Neural crest cell (in vitro differentiated cells): ENCODE measurements at regions not wholly inside any gene's neighbourhood (a gene's known extent, or its start where the extent isn't known, plus 50 kb on each side); places are given as distances from the start of the nearest gene placed in this dataset.
A peak's percentile ranks its signal among the peaks of the same experiment; 100 is the strongest.

Experiments
- DNase-seq: peaks from one replicate; pipeline ENCODE4 v3.0.0; 2021; ENCODE audit warnings: low read depth, mixed read lengths, low spot score
- H3K27ac Mint-ChIP-seq: one replicate; pipeline ENCODE4 v1.8.0; 2021; ENCODE audit warnings: mild to moderate bottlenecking, mixed read lengths; ENCODE audit not compliant: unreplicated experiment
- H3K27me3 Mint-ChIP-seq: 2 replicates; pipeline ENCODE4 v1.8.0; 2021; ENCODE audit warnings: low read depth, mild to moderate bottlenecking, mixed read lengths
- H3K36me3 Mint-ChIP-seq: 2 replicates; pipeline ENCODE4 v1.8.0; 2021; ENCODE audit warnings: low read depth, mild to moderate bottlenecking, mixed read lengths
- H3K4me1 Mint-ChIP-seq: 2 replicates; pipeline ENCODE4 v1.8.0; 2021; ENCODE audit warnings: mixed read lengths
- H3K4me3 Mint-ChIP-seq: one replicate; pipeline ENCODE4 v1.8.0; 2021; ENCODE audit warnings: mild to moderate bottlenecking, mixed read lengths
- H3K9me3 Mint-ChIP-seq: 2 replicates; pipeline ENCODE4 v1.8.0; 2021; ENCODE audit warnings: mixed read lengths
- CTCF ChIP-seq: fragments of 200-600 bp; sonication (generic); conservative IDR thresholded peaks from 2 replicates; pipeline ENCODE4 v1.5.0; 2021; ENCODE audit warnings: antibody characterized with exemption, mild to moderate bottlenecking

DNA sequence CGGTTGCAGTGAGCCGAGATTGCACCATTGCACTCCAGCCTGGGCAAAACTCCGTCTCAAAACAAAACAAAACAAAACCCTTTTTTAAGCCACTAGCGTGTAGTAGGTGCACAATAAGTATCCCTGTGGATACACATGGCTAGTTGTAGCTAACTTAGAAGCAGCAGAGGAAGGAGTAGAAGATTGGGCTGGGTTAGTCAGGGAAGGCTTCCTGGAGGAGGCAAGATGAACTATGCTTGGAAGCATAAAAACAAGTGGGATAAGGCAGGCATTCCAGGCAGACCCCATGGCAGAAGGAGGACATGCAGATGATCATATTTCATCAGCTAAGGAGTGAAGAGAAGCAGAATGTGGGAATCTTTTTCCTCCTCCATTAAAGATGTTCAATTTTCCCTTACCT is 83.4 kb downstream of the IRX5 start:
- DNase-seq, result no peak
- Mint-ChIP-seq H3K9me3 (no peaks in the 10 kb centered on the region), H3K27ac (no peak overlapping the region), H3K4me3 (no peak overlapping the region), H3K4me1 (peaks cover 4% of the 10 kb centered on the region), H3K36me3 (no peaks in the 10 kb centered on the region), H3K27me3 (no peaks in the 10 kb centered on the region)
- no peak for TF ChIP-seq CTCF

GRCh38 chr16:55015181-55015913 is 84.7 kb downstream of the IRX5 start:
- Mint-ChIP-seq H3K9me3 (peaks cover 6% of the 10 kb centered on the region), H3K4me3 (no peak overlapping the region), H3K36me3 (peaks cover 2% of the 10 kb centered on the region), H3K4me1 (peaks cover 4% of the 10 kb centered on the region), H3K27ac (no peak overlapping the region), H3K27me3 (no peaks in the 10 kb centered on the region)
- no peak for TF ChIP-seq CTCF
- no peak for DNase-seq

- Mint-ChIP-seq H3K4me3 (no peak overlapping the region), H3K9me3 (peaks cover 6% of the 10 kb centered on the region), H3K27ac (peak overlapping the region; percentile 48)
Measured at GRCh38 chr16:55016515-55016914, 85.8 kb downstream of the IRX5 start.

GRCh38 chr16:55017321-55017720 is 86.7 kb downstream of the IRX5 start:
- peaks cover 7% of the 10 kb centered on the region for H3K27me3 Mint-ChIP-seq
- H3K27ac Mint-ChIP-seq, result no peak overlapping the region
- no peak overlapping the region for H3K4me3 Mint-ChIP-seq
- peaks cover 2% of the 10 kb centered on the region for H3K36me3 Mint-ChIP-seq
- no peak for DNase-seq
- H3K9me3 Mint-ChIP-seq, result peaks cover 8% of the 10 kb centered on the region
- TF ChIP-seq CTCF, result no peak
- H3K4me1 Mint-ChIP-seq, result peaks cover 4% of the 10 kb centered on the region

More at GRCh38 chr16:55016515-55016914, 85.8 kb downstream of the IRX5 start:
- peaks cover under 1% of the 10 kb centered on the region for H3K27me3 Mint-ChIP-seq
- DNase-seq, result no peak
- TF ChIP-seq CTCF, result no peak
- H3K36me3 Mint-ChIP-seq, result peaks cover 2% of the 10 kb centered on the region
- peaks cover 4% of the 10 kb centered on the region for H3K4me1 Mint-ChIP-seq

DNA sequence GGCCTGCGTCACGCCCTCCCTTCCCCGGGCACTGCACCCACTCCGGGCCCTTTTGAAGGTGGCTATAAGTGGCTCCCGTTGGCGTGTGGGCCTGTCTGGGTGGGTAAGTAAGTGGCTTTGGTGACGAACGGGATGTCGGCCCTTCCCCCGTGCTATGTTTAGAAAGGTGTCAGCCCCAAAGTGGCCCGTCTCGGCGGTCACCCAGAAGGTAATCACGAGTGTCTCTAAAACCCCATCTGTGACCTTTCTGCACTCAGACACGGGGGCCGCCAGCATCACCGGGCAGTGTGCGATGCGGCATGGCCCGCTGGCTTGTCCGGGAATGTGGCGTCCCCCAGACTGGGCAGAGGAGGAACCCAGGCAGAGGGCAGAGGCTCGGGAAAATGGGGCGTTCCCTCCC is 88.2 kb downstream of the IRX5 start:
- Mint-ChIP-seq H3K27me3 (peaks cover 21% of the 10 kb centered on the region), H3K9me3 (peaks cover 8% of the 10 kb centered on the region), H3K36me3 (peaks cover 2% of the 10 kb centered on the region), H3K4me1 (no peaks in the 10 kb centered on the region), H3K27ac (no peak overlapping the region), H3K4me3 (no peak overlapping the region)
- no peak for TF ChIP-seq CTCF
- no peak for DNase-seq
